GM10248 (cell line): ENCODE measurements at regions not wholly inside any gene's neighbourhood (a gene's known extent, or its start where the extent isn't known, plus 50 kb on each side); places are given as distances from the start of the nearest gene placed in this dataset.
"Not testable (repeated sequence)": the region's sequence is repeated elsewhere in the genome, so short reads cannot be mapped to it uniquely, and the experiment has no call there.

Experiments used
- CTCF ChIA-PET: fragments of 300-600 bp; sonication (Branson Sonifier 250); formaldehyde crosslinking; extraction: SDS; loops from one replicate; lab custom pipeline; 2021; ENCODE audit warnings: antibody characterized with exemption; lab: Yijun Ruan, JAX
- POLR2A ChIA-PET: fragments of 350-650 bp; sonication (Branson Sonifier 250); formaldehyde crosslinking; extraction: SDS; loops from one replicate; lab custom pipeline; 2020; ENCODE audit warnings: antibody characterized with exemption; lab: Yijun Ruan, JAX
- DNase-seq: peaks from one replicate; pipeline ENCODE4 v3.0.0; 2012; ENCODE audit errors: extremely low spot score
- CTCF ChIP-seq: IDR thresholded peaks from 2 replicates; pipeline ENCODE4 v1.5.1; 2012; ENCODE audit warnings: mild to moderate bottlenecking, low read depth; ENCODE audit errors: extremely low read depth, missing control alignments, control extremely low read depth

- ChIA-PET CTCF (interaction anchor here (1.0 kb wide), 1 partner anchor 13 kb away, joined by 6 read pairs; no protein-coding TSS in a partner anchor), POLR2A (no interaction called here)
These were observed 483.3 kb upstream of the SPRY2 start for GRCh38 chr13:80824229-80824628.

GRCh38 chr13:80823472-80823871 is 482.5 kb upstream of the SPRY2 start:
- TF ChIP-seq CTCF = no peak
- POLR2A ChIA-PET = no interaction called here
- no peak for DNase-seq
- CTCF ChIA-PET = no interaction called here

More at GRCh38 chr13:80824229-80824628, 483.3 kb upstream of the SPRY2 start:
- TF ChIP-seq CTCF = no peak
- no peak for DNase-seq

- POLR2A ChIA-PET = no interaction called here
- CTCF ChIA-PET = interaction anchor here (1.1 kb wide), 1 partner anchor 10 kb away, joined by 3 read pairs; no protein-coding TSS in a partner anchor
- TF ChIP-seq CTCF = no peak
- DNase-seq = no peak
These were observed 480.5 kb upstream of the SPRY2 start for GRCh38 chr13:80821466-80821865.

GRCh38 chr13:80817979-80818378 is 477.1 kb upstream of the SPRY2 start:
- DNase-seq = no peak
- TF ChIP-seq CTCF = no peak
- POLR2A ChIA-PET = no interaction called here
- CTCF ChIA-PET = no interaction called here

- no peak for DNase-seq
- CTCF ChIA-PET = no interaction called here
- no peak for TF ChIP-seq CTCF
- POLR2A ChIA-PET = no interaction called here
These were observed 473.6 kb upstream of the SPRY2 start for GRCh38 chr13:80814541-80814940.

GRCh38 chr13:80810294-80810693 is 469.4 kb upstream of the SPRY2 start:
- DNase-seq, POLR2A ChIA-PET: not testable (repeated sequence)
- CTCF ChIA-PET = interaction anchor here (2.5 kb wide), 1 partner anchor 14 kb away, joined by 6 read pairs; no protein-coding TSS in a partner anchor

- no peak for TF ChIP-seq CTCF
- no peak for DNase-seq
- POLR2A ChIA-PET = no interaction called here
- CTCF ChIA-PET = no interaction called here
These were observed 462.0 kb upstream of the SPRY2 start for GRCh38 chr13:80802946-80803345.
